ENCODE measurements at regions not wholly inside any gene's neighbourhood (a gene's known extent, or its start where the extent isn't known, plus 50 kb on each side); places are given as distances from the start of the nearest gene placed in this dataset.

- H3K27ac ChIP-seq: no peak overlapping the region
- no peak for TF ChIP-seq ZFX (IDR thresholded peaks at IDR 0.05)
- no peak for TF ChIP-seq CTCF (conservative IDR thresholded peaks at IDR 0.05)
These were observed 93.4 kb downstream of the PLK2 start for GRCh38 chr5:58366461-58366860.

- no peak overlapping the region for H3K27ac ChIP-seq
- no peak for TF ChIP-seq CTCF (conservative IDR thresholded peaks at IDR 0.05)
- no peak for TF ChIP-seq ZFX (IDR thresholded peaks at IDR 0.05)
These were observed 94.1 kb downstream of the PLK2 start for GRCh38 chr5:58365791-58366190.

GRCh38 chr5:58363461-58364249 is 96.2 kb downstream of the PLK2 start:
- no peak overlapping the region for H3K27ac ChIP-seq
- no peak for TF ChIP-seq ZFX (IDR thresholded peaks at IDR 0.05)
- TF ChIP-seq CTCF (conservative IDR thresholded peaks at IDR 0.05): no peak

GRCh38 chr5:58362135-58362534 is 97.8 kb downstream of the PLK2 start:
- TF ChIP-seq ZFX (IDR thresholded peaks at IDR 0.05) (no peak), CTCF (conservative IDR thresholded peaks at IDR 0.05) (no peak)
- H3K27ac ChIP-seq: no peak overlapping the region

- no peak for TF ChIP-seq CTCF (conservative IDR thresholded peaks at IDR 0.05)
- no peak for TF ChIP-seq ZFX (IDR thresholded peaks at IDR 0.05)
- H3K27ac ChIP-seq: no peak overlapping the region
These were observed 99.1 kb downstream of the PLK2 start for GRCh38 chr5:58360794-58361193.

GRCh38 chr5:58359981-58360380 is 99.9 kb downstream of the PLK2 start:
- no peak overlapping the region for H3K27ac ChIP-seq
- TF ChIP-seq ZFX (IDR thresholded peaks at IDR 0.05) (no peak), CTCF (conservative IDR thresholded peaks at IDR 0.05) (no peak)

GRCh38 chr5:58358501-58359178 is 101.2 kb downstream of the PLK2 start:
- H3K27ac ChIP-seq: no peak overlapping the region
- TF ChIP-seq CTCF (conservative IDR thresholded peaks at IDR 0.05) (no peak), ZFX (IDR thresholded peaks at IDR 0.05) (no peak)
